CD14-positive monocyte (primary cell): ENCODE measurements at regions not wholly inside any gene's neighbourhood (a gene's known extent, or its start where the extent isn't known, plus 50 kb on each side); places are given as distances from the start of the nearest gene placed in this dataset.

Source experiments
- DNase-seq, 3 donors: peaks; one replicate each; pipeline ENCODE4 v3.0.0-alpha.2; 2011 to 2022
- H2AFZ ChIP-seq: 2 replicates; pipeline ENCODE4 v1.6.0; 2012; ENCODE audit warnings: mild to moderate bottlenecking, low read depth, low read length, inconsistent platforms; ENCODE audit not compliant: insufficient read depth, poor library complexity, severe bottlenecking
- H3K27ac ChIP-seq, 2 donors: 1 replicate in 1 of 2; 2 replicates in 1 of 2; pipeline ENCODE4 v1.5.1; 2012 to 2013; ENCODE audit warnings: low read length in 2 of 2, control low read depth in 1 of 2, inconsistent platforms in 1 of 2, low read depth in 1 of 2, mild to moderate bottlenecking in 1 of 2
- H3K27me3 ChIP-seq, 2 donors: one replicate each; pipeline versions ENCODE4 v1.6.0 to v1.6.1; 2011 to 2013; ENCODE audit warnings: low read length in 2 of 2; ENCODE audit not compliant: control insufficient read depth in 2 of 2, insufficient read depth in 2 of 2
- H3K36me3 ChIP-seq, 2 donors: replicated peaks in 1 of 2; 1 replicate in 1 of 2; 2 replicates in 1 of 2; pipeline versions ENCODE4 v1.5.1 to v1.6.1; 2012 to 2013; ENCODE audit warnings: low read length in 2 of 2, control low read depth in 1 of 2, inconsistent platforms in 1 of 2, mild to moderate bottlenecking in 1 of 2; ENCODE audit not compliant: insufficient read depth in 2 of 2, control insufficient read depth in 1 of 2
- H3K4me1 ChIP-seq, 2 donors: 1 replicate in 1 of 2; 2 replicates in 1 of 2; pipeline versions ENCODE4 v1.5.1 to v1.6.1; 2012 to 2013; ENCODE audit warnings: low read length in 2 of 2, control low read depth in 1 of 2, inconsistent platforms in 1 of 2, mild to moderate bottlenecking in 1 of 2, moderate library complexity in 1 of 2; ENCODE audit not compliant: insufficient read depth in 2 of 2, control insufficient read depth in 1 of 2
- H3K4me2 ChIP-seq: replicated peaks from 2 replicates; pipeline ENCODE3; 2012; ENCODE audit warnings: low read length, moderate library complexity, mild to moderate bottlenecking; ENCODE audit not compliant: poor library complexity, severe bottlenecking; ENCODE audit errors: extremely low read depth
- H3K4me3 ChIP-seq, 3 experiments: fragments of 200-600 bp in 1 of 3; sonication (generic) in 1 of 3; replicated peaks in 1 of 3; 1 replicate in 2 of 3; 2 replicates in 1 of 3; pipeline ENCODE4 v1.5.1; 2011 to 2013; ENCODE audit warnings: low read length in 3 of 3, mild to moderate bottlenecking in 3 of 3, control low read depth in 2 of 3, low read depth in 2 of 3, inconsistent platforms in 1 of 3, moderate library complexity in 1 of 3
- H3K79me2 ChIP-seq: 2 replicates; pipeline ENCODE4 v1.6.0; 2012; ENCODE audit warnings: mild to moderate bottlenecking, control low read depth, inconsistent platforms, low read length, moderate library complexity; ENCODE audit not compliant: insufficient read depth
- H3K9ac ChIP-seq: 2 replicates; pipeline ENCODE4 v1.6.0; 2017; ENCODE audit warnings: low read length, mild to moderate bottlenecking; ENCODE audit not compliant: insufficient read depth, poor library complexity, severe bottlenecking
- H3K9me3 ChIP-seq, 2 donors: replicated peaks in 1 of 2; 1 replicate in 1 of 2; 2 replicates in 1 of 2; pipeline versions ENCODE4 v1.5.1 to v1.6.1; 2012 to 2013; ENCODE audit warnings: low read length in 2 of 2, control low read depth in 1 of 2; ENCODE audit not compliant: control insufficient read depth in 1 of 2, insufficient read depth in 1 of 2
- H4K20me1 ChIP-seq: 2 replicates; pipeline ENCODE4 v1.6.0; 2012; ENCODE audit warnings: mild to moderate bottlenecking, low read length, control low read depth, moderate library complexity; ENCODE audit not compliant: insufficient read depth
- H3K27ac Mint-ChIP-seq, 7 donors: one replicate each; pipeline ENCODE4 v1.8.0; 2020; ENCODE audit warnings: mild to moderate bottlenecking in 7 of 7, mixed read lengths in 7 of 7, moderate library complexity in 6 of 7, inconsistent platforms in 2 of 7
- H3K27me3 Mint-ChIP-seq, 3 donors: one replicate each; pipeline ENCODE4 v1.8.0; 2021 to 2022; ENCODE audit warnings: low read depth in 3 of 3, mild to moderate bottlenecking in 3 of 3, mixed read lengths in 3 of 3, moderate library complexity in 3 of 3, inconsistent platforms in 1 of 3
- H3K36me3 Mint-ChIP-seq, 2 donors: one replicate each; pipeline ENCODE4 v1.8.0; 2020; ENCODE audit warnings: mixed read lengths in 2 of 2, inconsistent platforms in 1 of 2, mild to moderate bottlenecking in 1 of 2
- H3K4me1 Mint-ChIP-seq: one replicate; pipeline ENCODE4 v1.8.0; 2020; ENCODE audit warnings: mild to moderate bottlenecking, mixed read lengths
- H3K4me3 Mint-ChIP-seq, 2 donors: one replicate each; pipeline ENCODE4 v1.8.0; 2020; ENCODE audit warnings: mild to moderate bottlenecking in 2 of 2, mixed read lengths in 2 of 2, moderate library complexity in 1 of 2
- H3K9me3 Mint-ChIP-seq, 7 donors: one replicate each; pipeline ENCODE4 v1.8.0; 2020 to 2022; ENCODE audit warnings: mixed read lengths in 7 of 7, mild to moderate bottlenecking in 6 of 7, moderate library complexity in 6 of 7, inconsistent platforms in 2 of 7
- WGBS: methylation state at CpG from one replicate; pipeline ENCODE4 v1.1.5; 2013; ENCODE audit warnings: missing lambda C conversion rate; ENCODE audit not compliant: insufficient coverage; 5-methylcytosine and 5-hydroxymethylcytosine counted together
- intact Hi-C, 2 donors: fragments of 100-400 bp; cut with micrococcal nuclease; formaldehyde crosslinking; loops; one replicate each; pipeline versions ENCODE4 v1.15.0 to v1.15.1; 2023
- TF ChIP-seq, protein P1 (sequence below): fragments of 200-600 bp; IDR thresholded peaks from one replicate; pipeline ENCODE4 v1.8.0; 2022; ENCODE audit warnings: antibody characterized with exemption, mild to moderate bottlenecking

DNA sequence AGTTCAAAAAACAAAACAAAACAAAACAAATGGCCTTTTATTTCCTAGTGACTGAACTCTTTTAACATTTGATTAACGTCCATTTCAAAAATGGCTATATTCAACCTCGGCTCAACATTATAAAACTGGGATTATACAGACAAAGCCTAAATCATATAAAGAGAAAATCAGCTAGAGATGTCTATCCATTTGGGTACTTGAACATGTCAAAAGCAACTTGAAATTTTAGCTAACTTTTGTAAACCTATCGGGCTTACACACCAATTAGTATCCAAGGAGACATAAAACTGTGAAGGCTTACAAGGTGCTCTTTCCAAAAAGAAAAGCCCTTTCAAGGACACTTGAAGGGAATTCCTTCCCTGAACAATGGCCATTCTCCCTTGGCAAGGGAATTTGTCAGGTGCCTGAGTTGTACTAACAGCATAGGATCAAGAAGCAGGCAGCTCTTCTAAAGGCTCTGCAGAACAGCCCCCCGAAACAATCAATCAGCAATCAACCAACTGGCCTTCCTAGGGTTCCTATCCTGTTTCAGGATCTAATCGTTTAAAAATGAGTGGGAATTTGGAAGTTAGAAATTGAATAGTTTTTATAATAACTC lies 633.7 kb upstream of the HTR2C start:
- no peak overlapping the region for H3K4me2 ChIP-seq
- no peak overlapping the region for H3K9ac ChIP-seq
- Mint-ChIP-seq H3K27me3 (peaks cover 0 to 2% (median 0%) of the 10 kb centered on the region in 3 donors), H3K36me3 (peaks cover 0 to 2% of the 10 kb centered on the region in 2 donors), H3K9me3 (peaks cover 3 to 20% (median 14%) of the 10 kb centered on the region in 7 donors), H3K27ac (no peak overlapping the region), H3K4me3 (no peak overlapping the region), H3K4me1 (peaks cover 19% of the 10 kb centered on the region)
- H2AFZ ChIP-seq = no peak overlapping the region
- H4K20me1 ChIP-seq = no peaks in the 10 kb centered on the region
- peaks cover 8 to 20% of the 10 kb centered on the region in 2 donors for H3K4me1 ChIP-seq
- H3K27ac ChIP-seq = no peak overlapping the region
- WGBS = 100% methylated on average over 1 of the region's 5 CpGs
- TF ChIP-seq, protein P1, sequence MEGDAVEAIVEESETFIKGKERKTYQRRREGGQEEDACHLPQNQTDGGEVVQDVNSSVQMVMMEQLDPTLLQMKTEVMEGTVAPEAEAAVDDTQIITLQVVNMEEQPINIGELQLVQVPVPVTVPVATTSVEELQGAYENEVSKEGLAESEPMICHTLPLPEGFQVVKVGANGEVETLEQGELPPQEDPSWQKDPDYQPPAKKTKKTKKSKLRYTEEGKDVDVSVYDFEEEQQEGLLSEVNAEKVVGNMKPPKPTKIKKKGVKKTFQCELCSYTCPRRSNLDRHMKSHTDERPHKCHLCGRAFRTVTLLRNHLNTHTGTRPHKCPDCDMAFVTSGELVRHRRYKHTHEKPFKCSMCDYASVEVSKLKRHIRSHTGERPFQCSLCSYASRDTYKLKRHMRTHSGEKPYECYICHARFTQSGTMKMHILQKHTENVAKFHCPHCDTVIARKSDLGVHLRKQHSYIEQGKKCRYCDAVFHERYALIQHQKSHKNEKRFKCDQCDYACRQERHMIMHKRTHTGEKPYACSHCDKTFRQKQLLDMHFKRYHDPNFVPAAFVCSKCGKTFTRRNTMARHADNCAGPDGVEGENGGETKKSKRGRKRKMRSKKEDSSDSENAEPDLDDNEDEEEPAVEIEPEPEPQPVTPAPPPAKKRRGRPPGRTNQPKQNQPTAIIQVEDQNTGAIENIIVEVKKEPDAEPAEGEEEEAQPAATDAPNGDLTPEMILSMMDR = no peak
- DNase-seq = no peak
- intact Hi-C loops = no loop called here
- no peaks in the 10 kb centered on the region for H3K36me3 ChIP-seq
- peaks cover 5 to 13% of the 10 kb centered on the region in 2 donors for H3K9me3 ChIP-seq
- no peaks in the 10 kb centered on the region for H3K79me2 ChIP-seq
- H3K4me3 ChIP-seq = no peak overlapping the region
- H3K27me3 ChIP-seq = no peaks in the 10 kb centered on the region

DNA sequence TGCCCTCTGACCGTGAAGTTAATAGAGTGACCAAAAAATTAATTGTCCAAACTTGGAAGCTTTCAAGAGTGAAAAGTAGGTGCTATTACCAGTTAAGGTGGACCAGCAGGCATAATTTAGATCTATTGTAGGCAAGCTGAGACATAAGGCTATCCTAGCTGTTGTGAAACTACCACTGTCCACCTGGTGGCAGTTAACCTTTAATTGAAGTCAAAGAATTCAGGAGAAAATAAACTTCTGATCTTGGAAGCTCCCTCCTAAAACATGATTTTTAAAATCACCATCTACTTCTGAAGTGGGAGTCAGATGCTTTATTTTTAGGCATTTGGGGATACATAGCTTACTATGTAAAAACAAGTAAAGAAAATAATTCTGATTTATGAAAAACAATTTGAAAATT lies 636.3 kb upstream of the HTR2C start:
- Mint-ChIP-seq H3K9me3 (peaks cover 5 to 20% (median 14%) of the 10 kb centered on the region in 7 donors), H3K4me3 (no peak overlapping the region)
- H3K4me1 ChIP-seq = no peaks in the 10 kb centered on the region

More for the DNA sequence above, 636.3 kb upstream of the HTR2C start:
- H3K79me2 ChIP-seq = no peaks in the 10 kb centered on the region
- Mint-ChIP-seq H3K4me1 (no peaks in the 10 kb centered on the region), H3K27ac (no peak overlapping the region), H3K36me3 (peaks cover 0 to 2% of the 10 kb centered on the region in 2 donors), H3K27me3 (peaks cover 0 to 3% (median 0%) of the 10 kb centered on the region in 3 donors)
- no peak for DNase-seq
- H3K36me3 ChIP-seq = no peaks in the 10 kb centered on the region
- H3K27ac ChIP-seq = no peak overlapping the region
- no CpG with 5 or more reads among the region's 1 CpG for WGBS
- TF ChIP-seq, protein P1 = no peak
- H3K27me3 ChIP-seq = no peaks in the 10 kb centered on the region
- H2AFZ ChIP-seq = no peak overlapping the region
- no peak overlapping the region for H3K9ac ChIP-seq
- no peak overlapping the region for H3K4me2 ChIP-seq
- no peak overlapping the region for H3K4me3 ChIP-seq
- intact Hi-C loops = no loop called here
- H3K9me3 ChIP-seq = peaks cover 5 to 13% of the 10 kb centered on the region in 2 donors
- H4K20me1 ChIP-seq = no peaks in the 10 kb centered on the region
